ENCODE measurements at regions not wholly inside any gene's neighbourhood (a gene's known extent, or its start where the extent isn't known, plus 50 kb on each side); places are given as distances from the start of the nearest gene placed in this dataset.

GRCh38 chr6:11931296-11932035, 80.6 kb upstream of the HIVEP1 start (continued):
- no peak for TF ChIP-seq ZNF3 (CRISPR knock-in tag; IDR thresholded peaks at IDR 0.05)
- TF ChIP-seq, protein P1, sequence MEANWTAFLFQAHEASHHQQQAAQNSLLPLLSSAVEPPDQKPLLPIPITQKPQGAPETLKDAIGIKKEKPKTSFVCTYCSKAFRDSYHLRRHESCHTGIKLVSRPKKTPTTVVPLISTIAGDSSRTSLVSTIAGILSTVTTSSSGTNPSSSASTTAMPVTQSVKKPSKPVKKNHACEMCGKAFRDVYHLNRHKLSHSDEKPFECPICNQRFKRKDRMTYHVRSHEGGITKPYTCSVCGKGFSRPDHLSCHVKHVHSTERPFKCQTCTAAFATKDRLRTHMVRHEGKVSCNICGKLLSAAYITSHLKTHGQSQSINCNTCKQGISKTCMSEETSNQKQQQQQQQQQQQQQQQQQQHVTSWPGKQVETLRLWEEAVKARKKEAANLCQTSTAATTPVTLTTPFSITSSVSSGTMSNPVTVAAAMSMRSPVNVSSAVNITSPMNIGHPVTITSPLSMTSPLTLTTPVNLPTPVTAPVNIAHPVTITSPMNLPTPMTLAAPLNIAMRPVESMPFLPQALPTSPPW (CRISPR knock-in tag; IDR thresholded peaks at IDR 0.05), result peak; percentile 89
- TF ChIP-seq RERE (CRISPR knock-in tag; IDR thresholded peaks at IDR 0.05; ENCODE audit: borderline replicate concordance), result no peak
- no peak for TF ChIP-seq RBM17 (IDR thresholded peaks at IDR 0.05; ENCODE audit: borderline replicate concordance, low read depth, low read length)
- TF ChIP-seq TARDBP (IDR thresholded peaks at IDR 0.05), result peak; percentile 55; the same call in 1 of the 2 replicates
- TF ChIP-seq ZEB2 (IDR thresholded peaks at IDR 0.05), result peak; percentile 95
- no peak for TF ChIP-seq IRF2 (CRISPR knock-in tag; IDR thresholded peaks at IDR 0.05)
- TF ChIP-seq EP300 (IDR thresholded peaks at IDR 0.05; ENCODE audit: low read length), result peak; percentile 99
- TF ChIP-seq ZNF384 (IDR thresholded peaks at IDR 0.05; ENCODE audit: low read depth, low read length), result peak; percentile 88
- peak; percentile 79 for TF ChIP-seq L3MBTL2 (IDR thresholded peaks at IDR 0.05)
- TF ChIP-seq ATF4 (CRISPR knock-in tag; IDR thresholded peaks at IDR 0.05), result no peak; the same call in 1 of the 2 replicates
- TF ChIP-seq PHB (CRISPR knock-in tag; IDR thresholded peaks at IDR 0.05), result no peak
- TF ChIP-seq U2AF2 (optimal IDR thresholded peaks at IDR 0.05; ENCODE audit: low read depth, low read length), result no peak
- no peak for TF ChIP-seq NR2F6 (CRISPR knock-in tag; IDR thresholded peaks at IDR 0.05)
- TF ChIP-seq ZNF609 (CRISPR knock-in tag; IDR thresholded peaks at IDR 0.05; ENCODE audit: borderline replicate concordance), result no peak
- TF ChIP-seq MBD2 (IDR thresholded peaks at IDR 0.05; ENCODE audit: borderline replicate concordance, low read depth), result peak; percentile 85

Measured in K562 (cell line).